ENCODE measurements at regions not wholly inside any gene's neighbourhood (a gene's known extent, or its start where the extent isn't known, plus 50 kb on each side); places are given as distances from the start of the nearest gene placed in this dataset.

DNA sequence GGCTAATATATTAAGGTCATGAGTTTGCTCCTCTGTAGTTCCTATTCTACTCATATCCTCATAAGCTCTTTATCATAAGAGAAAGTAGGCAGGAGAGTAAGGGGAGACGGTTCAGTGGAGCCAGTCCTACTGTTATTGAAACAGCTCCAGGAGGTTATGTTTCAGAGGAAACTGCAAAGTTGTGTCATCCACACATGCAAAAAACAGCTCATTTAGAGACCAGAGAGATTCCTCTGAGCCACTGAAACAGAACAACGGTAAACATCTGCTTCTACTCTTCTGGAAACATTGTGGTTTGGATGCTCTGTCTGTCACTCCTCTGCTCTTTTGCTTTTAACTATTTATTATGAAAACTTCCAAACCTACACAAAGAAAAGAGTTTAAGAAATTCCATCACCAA lies 66.3 kb upstream of the PPP2R5A start:
- TF ChIP-seq, protein P1, sequence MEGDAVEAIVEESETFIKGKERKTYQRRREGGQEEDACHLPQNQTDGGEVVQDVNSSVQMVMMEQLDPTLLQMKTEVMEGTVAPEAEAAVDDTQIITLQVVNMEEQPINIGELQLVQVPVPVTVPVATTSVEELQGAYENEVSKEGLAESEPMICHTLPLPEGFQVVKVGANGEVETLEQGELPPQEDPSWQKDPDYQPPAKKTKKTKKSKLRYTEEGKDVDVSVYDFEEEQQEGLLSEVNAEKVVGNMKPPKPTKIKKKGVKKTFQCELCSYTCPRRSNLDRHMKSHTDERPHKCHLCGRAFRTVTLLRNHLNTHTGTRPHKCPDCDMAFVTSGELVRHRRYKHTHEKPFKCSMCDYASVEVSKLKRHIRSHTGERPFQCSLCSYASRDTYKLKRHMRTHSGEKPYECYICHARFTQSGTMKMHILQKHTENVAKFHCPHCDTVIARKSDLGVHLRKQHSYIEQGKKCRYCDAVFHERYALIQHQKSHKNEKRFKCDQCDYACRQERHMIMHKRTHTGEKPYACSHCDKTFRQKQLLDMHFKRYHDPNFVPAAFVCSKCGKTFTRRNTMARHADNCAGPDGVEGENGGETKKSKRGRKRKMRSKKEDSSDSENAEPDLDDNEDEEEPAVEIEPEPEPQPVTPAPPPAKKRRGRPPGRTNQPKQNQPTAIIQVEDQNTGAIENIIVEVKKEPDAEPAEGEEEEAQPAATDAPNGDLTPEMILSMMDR (IDR thresholded peaks at IDR 0.05) = no peak
- TF ChIP-seq POLR2A (IDR thresholded peaks at IDR 0.05) = no peak
- WGBS, 4 donors = 40 to 57% (median 48%) methylated on average over 2 of the region's 2 CpGs
- DNase-seq = no peak
- no peak overlapping the region for H3K27ac ChIP-seq
- H3K4me1 ChIP-seq (replicated peaks in 1 of 2) = no peaks in the 10 kb centered on the region
- no peaks in the 10 kb centered on the region for H3K27me3 ChIP-seq
- H3K9me3 ChIP-seq (replicated peaks in 1 of 3) = no peaks in the 10 kb centered on the region
- H3K4me3 ChIP-seq = no peak overlapping the region
- intact Hi-C loops (cut with DNase I) = no loop called here
- H3K36me3 ChIP-seq (replicated peaks in 1 of 2) = no peaks in the 10 kb centered on the region

DNA sequence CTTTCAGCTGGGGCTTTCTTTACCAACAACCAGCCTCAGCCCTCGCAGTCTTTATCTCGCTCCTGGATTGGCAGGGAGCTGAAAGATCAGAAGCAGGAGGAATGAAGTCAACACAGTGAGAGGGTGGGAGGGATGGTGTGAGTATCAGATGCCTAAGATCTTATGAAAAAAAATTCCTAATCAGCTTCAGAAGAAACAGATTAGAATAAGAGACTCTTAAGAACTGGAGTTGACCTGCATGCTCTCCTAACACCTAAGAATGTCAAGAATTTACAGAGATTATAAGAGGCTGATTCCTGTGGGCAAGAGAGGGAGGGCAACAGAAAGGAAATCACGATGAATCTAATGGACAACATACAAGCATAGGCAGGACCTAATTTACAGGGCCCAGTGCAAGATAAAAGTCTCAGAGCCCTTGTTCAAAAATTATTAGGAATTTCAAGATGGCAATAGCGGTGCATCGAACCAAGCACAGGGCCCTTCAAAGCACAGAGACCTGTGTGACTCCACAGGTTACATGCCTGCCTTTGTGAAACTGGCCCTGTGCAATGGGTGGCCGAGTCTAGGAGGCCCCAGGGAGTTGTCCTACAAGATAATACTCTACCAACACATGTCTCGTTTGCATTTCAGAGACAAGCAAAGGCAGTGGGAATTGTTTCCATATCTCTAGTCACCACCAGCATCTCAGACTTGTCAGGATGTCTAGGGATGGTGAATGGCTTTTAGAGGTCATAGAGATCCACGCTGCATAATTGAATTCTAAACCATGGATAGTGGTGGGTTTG lies 65.3 kb upstream of the PPP2R5A start:
- no peak for DNase-seq
- Histone ChIP-seq H3K9me3 (replicated peaks in 1 of 3) (no peaks in the 10 kb centered on the region), H3K4me1 (replicated peaks in 1 of 2) (no peaks in the 10 kb centered on the region), H3K36me3 (replicated peaks in 1 of 2) (no peaks in the 10 kb centered on the region), H3K27me3 (no peaks in the 10 kb centered on the region), H3K4me3 (no peak overlapping the region), H3K27ac (no peak overlapping the region)
- WGBS, 4 donors = 80 to 86% (median 84%) methylated on average over 8 of the region's 8 CpGs
- intact Hi-C loops (cut with DNase I) = no loop called here
- TF ChIP-seq, protein P1 (IDR thresholded peaks at IDR 0.05) = no peak
- no peak for TF ChIP-seq POLR2A (IDR thresholded peaks at IDR 0.05)

DNA sequence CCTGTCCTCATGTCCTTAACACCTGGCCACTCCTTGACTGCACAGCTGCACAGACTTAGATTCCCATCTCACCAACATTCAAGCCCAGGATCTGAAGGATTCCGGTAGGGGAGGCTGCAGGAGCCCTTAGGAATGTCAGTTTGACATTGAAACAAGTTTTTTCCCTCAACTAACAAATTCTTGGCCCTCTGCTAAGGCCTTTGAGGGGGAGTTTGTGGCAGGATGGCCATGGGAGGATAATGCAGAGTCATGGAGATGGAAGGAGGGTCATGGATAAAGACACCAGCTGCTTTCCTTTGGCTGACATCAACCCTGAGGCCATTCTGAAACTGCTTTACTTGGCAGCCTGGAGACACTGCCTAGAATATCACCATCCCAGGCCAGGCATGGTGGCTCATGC lies 63.4 kb upstream of the PPP2R5A start:
- intact Hi-C loops (cut with DNase I) = no loop called here
- WGBS, 4 donors = 73 to 100% (median 76%) methylated on average over 1 of the region's 1 CpG; no CpG with 5 or more reads in 1 of the 4 donors
- TF ChIP-seq, protein P1 (IDR thresholded peaks at IDR 0.05) = no peak
- no peak for TF ChIP-seq POLR2A (IDR thresholded peaks at IDR 0.05)
- no peaks in the 10 kb centered on the region for H3K36me3 ChIP-seq (replicated peaks in 1 of 2)
- no peak overlapping the region for H3K4me3 ChIP-seq
- H3K4me1 ChIP-seq (replicated peaks in 1 of 2) = no peaks in the 10 kb centered on the region
- H3K27me3 ChIP-seq = no peaks in the 10 kb centered on the region
- no peak overlapping the region for H3K27ac ChIP-seq
- H3K9me3 ChIP-seq (replicated peaks in 1 of 3) = no peaks in the 10 kb centered on the region
- no peak for DNase-seq

DNA sequence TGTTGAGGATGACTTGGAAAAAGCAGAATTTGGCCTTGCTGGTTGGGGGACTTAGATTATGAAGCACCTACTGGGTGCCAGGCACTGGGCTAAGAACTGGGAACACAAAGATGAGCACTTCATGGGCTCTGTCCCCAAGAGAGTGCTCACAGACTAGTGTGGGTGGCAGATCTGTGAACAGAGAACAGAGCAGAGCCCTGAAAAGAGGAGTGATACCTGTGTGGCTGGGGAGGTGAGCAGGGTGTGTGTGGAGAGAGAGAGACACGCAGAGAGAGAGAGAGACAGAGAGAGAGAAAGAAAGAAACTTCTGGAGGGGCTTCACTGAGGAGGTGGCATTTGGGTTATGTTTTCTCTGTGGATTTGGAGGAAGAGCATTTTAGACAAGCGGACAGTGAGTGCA lies 61.1 kb upstream of the PPP2R5A start:
- Histone ChIP-seq H3K4me1 (replicated peaks in 1 of 2) (no peaks in the 10 kb centered on the region), H3K4me3 (no peak overlapping the region), H3K27ac (no peak overlapping the region), H3K27me3 (no peaks in the 10 kb centered on the region), H3K36me3 (replicated peaks in 1 of 2) (no peaks in the 10 kb centered on the region), H3K9me3 (replicated peaks in 1 of 3) (no peaks in the 10 kb centered on the region)
- TF ChIP-seq POLR2A (IDR thresholded peaks at IDR 0.05) = no peak
- TF ChIP-seq, protein P1 (IDR thresholded peaks at IDR 0.05) = no peak
- 85 to 100% (median 86%) methylated on average over 2 of the region's 2 CpGs for WGBS, 4 donors
- intact Hi-C loops (cut with DNase I) = no loop called here
- DNase-seq = no peak
